Right kidney (tissue), 1 donor: ENCODE measurements at regions not wholly inside any gene's neighbourhood (a gene's known extent, or its start where the extent isn't known, plus 50 kb on each side); places are given as distances from the start of the nearest gene placed in this dataset.

Source experiments
- DNase-seq: peaks from one replicate; pipeline ENCODE4 v3.0.0-alpha.2; 2016

- DNase-seq = no peak
Observed at GRCh38 chr2:176470713-176471112, 201.5 kb downstream of the MTX2 start.

- DNase-seq = no peak
Observed at GRCh38 chr2:176471949-176472348, 202.7 kb downstream of the MTX2 start.

GRCh38 chr2:176473177-176473576 is 203.9 kb downstream of the MTX2 start:
- no peak for DNase-seq

GRCh38 chr2:176473851-176474250 is 204.6 kb downstream of the MTX2 start:
- DNase-seq = no peak

GRCh38 chr2:176477336-176477735 is 208.1 kb downstream of the MTX2 start:
- DNase-seq = no peak

GRCh38 chr2:176479961-176480360 is 210.7 kb downstream of the MTX2 start:
- no peak for DNase-seq

GRCh38 chr2:176482107-176482506 is 212.9 kb downstream of the MTX2 start:
- DNase-seq = no peak

- no peak for DNase-seq
Observed at GRCh38 chr2:176483476-176483875, 214.2 kb downstream of the MTX2 start.

GRCh38 chr2:176483901-176484568 is 214.8 kb downstream of the MTX2 start:
- DNase-seq = no peak

- DNase-seq = no peak
Observed at GRCh38 chr2:176484838-176485237, 215.6 kb downstream of the MTX2 start.

GRCh38 chr2:176488431-176488830 is 219.2 kb downstream of the MTX2 start:
- no peak for DNase-seq

- DNase-seq = peak; percentile 88
Observed at GRCh38 chr2:176490061-176490861, 221.0 kb downstream of the MTX2 start.

GRCh38 chr2:176491172-176491904 is 222.1 kb downstream of the MTX2 start:
- peak; percentile 48 for DNase-seq

- no peak for DNase-seq
Observed at GRCh38 chr2:176492583-176492982, 223.3 kb downstream of the MTX2 start.

GRCh38 chr2:176493226-176493825 is 224.1 kb downstream of the MTX2 start:
- DNase-seq = no peak

- no peak for DNase-seq
Observed at GRCh38 chr2:176493909-176494308, 224.7 kb downstream of the MTX2 start.

- DNase-seq = no peak
Observed at GRCh38 chr2:176494949-176495353, 225.7 kb downstream of the MTX2 start.

GRCh38 chr2:176495826-176496225 is 226.6 kb downstream of the MTX2 start:
- DNase-seq = no peak

GRCh38 chr2:176496761-176497160 is 227.5 kb downstream of the MTX2 start:
- no peak for DNase-seq

GRCh38 chr2:176500901-176501300 is 231.7 kb downstream of the MTX2 start:
- no peak for DNase-seq

- no peak for DNase-seq
Observed at GRCh38 chr2:176501617-176502016, 232.4 kb downstream of the MTX2 start.

GRCh38 chr2:176502619-176503018 is 233.4 kb downstream of the MTX2 start:
- no peak for DNase-seq

- no peak for DNase-seq
Observed at GRCh38 chr2:176503776-176504175, 234.5 kb downstream of the MTX2 start.
